DND-41 (cell line): ENCODE measurements at regions not wholly inside any gene's neighbourhood (a gene's known extent, or its start where the extent isn't known, plus 50 kb on each side); places are given as distances from the start of the nearest gene placed in this dataset.
"Not testable (repeated sequence)": the region's sequence is repeated elsewhere in the genome, so short reads cannot be mapped to it uniquely, and the experiment has no call there.

ENCODE experiments used
- EZH2 ChIP-seq: IDR thresholded peaks from 3 replicates; pipeline ENCODE4 v1.6.1; 2012; ENCODE audit warnings: borderline replicate concordance, low read depth, mild to moderate bottlenecking, moderate library complexity, low read length, inconsistent platforms; ENCODE audit not compliant: severe bottlenecking
- TF ChIP-seq, protein P1 (sequence below): IDR thresholded peaks from 2 replicates; pipeline ENCODE4 v1.5.1; 2012; ENCODE audit warnings: borderline replicate concordance, low read length, moderate library complexity, mild to moderate bottlenecking; ENCODE audit not compliant: poor library complexity, severe bottlenecking; ENCODE audit errors: extremely low read depth

GRCh38 chr3:75579536-75579935, 84.6 kb upstream of the FRG2C start:
- TF ChIP-seq, protein P1, sequence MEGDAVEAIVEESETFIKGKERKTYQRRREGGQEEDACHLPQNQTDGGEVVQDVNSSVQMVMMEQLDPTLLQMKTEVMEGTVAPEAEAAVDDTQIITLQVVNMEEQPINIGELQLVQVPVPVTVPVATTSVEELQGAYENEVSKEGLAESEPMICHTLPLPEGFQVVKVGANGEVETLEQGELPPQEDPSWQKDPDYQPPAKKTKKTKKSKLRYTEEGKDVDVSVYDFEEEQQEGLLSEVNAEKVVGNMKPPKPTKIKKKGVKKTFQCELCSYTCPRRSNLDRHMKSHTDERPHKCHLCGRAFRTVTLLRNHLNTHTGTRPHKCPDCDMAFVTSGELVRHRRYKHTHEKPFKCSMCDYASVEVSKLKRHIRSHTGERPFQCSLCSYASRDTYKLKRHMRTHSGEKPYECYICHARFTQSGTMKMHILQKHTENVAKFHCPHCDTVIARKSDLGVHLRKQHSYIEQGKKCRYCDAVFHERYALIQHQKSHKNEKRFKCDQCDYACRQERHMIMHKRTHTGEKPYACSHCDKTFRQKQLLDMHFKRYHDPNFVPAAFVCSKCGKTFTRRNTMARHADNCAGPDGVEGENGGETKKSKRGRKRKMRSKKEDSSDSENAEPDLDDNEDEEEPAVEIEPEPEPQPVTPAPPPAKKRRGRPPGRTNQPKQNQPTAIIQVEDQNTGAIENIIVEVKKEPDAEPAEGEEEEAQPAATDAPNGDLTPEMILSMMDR = not testable (repeated sequence)
- TF ChIP-seq EZH2 = not testable (repeated sequence)
